ENCODE measurements at regions not wholly inside any gene's neighbourhood (a gene's known extent, or its start where the extent isn't known, plus 50 kb on each side); places are given as distances from the start of the nearest gene placed in this dataset.

GRCh38 chr3:103083848-103084631, 649.2 kb downstream of the ZPLD1 start:
- TF ChIP-seq CTCF (IDR thresholded peaks at IDR 0.05) = no peak
- TF ChIP-seq EZH2 (IDR thresholded peaks at IDR 0.05) = no peak
- TF ChIP-seq EZH2phosphoT487 (IDR thresholded peaks at IDR 0.05) = no peak

All from neural progenitor cell (in vitro differentiated cells).